ENCODE measurements at regions not wholly inside any gene's neighbourhood (a gene's known extent, or its start where the extent isn't known, plus 50 kb on each side); places are given as distances from the start of the nearest gene placed in this dataset.

GRCh38 chr12:97308576-97309198 is 153.9 kb upstream of the RMST start:
- H3K36me3 ChIP-seq, result no peaks in the 10 kb centered on the region
- no peak overlapping the region for H3K4me3 ChIP-seq
- H3K27ac ChIP-seq, result no peak overlapping the region
- peak; percentile 33 for DNase-seq (ENCODE audit: low spot score)
- H3K9me3 ChIP-seq, result no peaks in the 10 kb centered on the region
- intact Hi-C loops (cut with DNase I), result loop anchor here (10.0 kb wide), 1 partner anchor 324 kb away; no protein-coding TSS in a partner anchor
- H3K27me3 ChIP-seq (replicated peaks; ENCODE audit: insufficient read depth), result no peaks in the 10 kb centered on the region
- 9% methylated on average over 1 of the region's 1 CpG for WGBS
- no peak for TF ChIP-seq POLR2AphosphoS5 (IDR thresholded peaks at IDR 0.05)
- TF ChIP-seq CTCF (IDR thresholded peaks at IDR 0.05), result peak; percentile 35 to 73 (median 70)
- no peak for TF ChIP-seq POLR2A (IDR thresholded peaks at IDR 0.05)
- no peaks in the 10 kb centered on the region for H3K4me1 ChIP-seq (replicated peaks)

GRCh38 chr12:97309921-97310320 is 152.7 kb upstream of the RMST start:
- intact Hi-C loops (cut with DNase I), result loop anchor here (10.0 kb wide), 2 partner anchors 325 to 725 kb away; no protein-coding TSS in a partner anchor
- WGBS, result 79% methylated on average over 5 of the region's 5 CpGs
- no peaks in the 10 kb centered on the region for H3K9me3 ChIP-seq

GRCh38 chr12:97312570-97313135 is 150.0 kb upstream of the RMST start:
- Histone ChIP-seq H3K4me3 (no peak overlapping the region), H3K27me3 (replicated peaks; ENCODE audit: insufficient read depth) (no peaks in the 10 kb centered on the region), H3K9me3 (no peaks in the 10 kb centered on the region), H3K27ac (no peak overlapping the region), H3K36me3 (no peaks in the 10 kb centered on the region), H3K4me1 (replicated peaks) (no peaks in the 10 kb centered on the region)
- intact Hi-C loops (cut with DNase I), result loop anchor here (10.0 kb wide), 1 partner anchor 728 kb away; no protein-coding TSS in a partner anchor
- DNase-seq (ENCODE audit: low spot score), result no peak
- 80% methylated on average over 3 of the region's 3 CpGs for WGBS
- TF ChIP-seq CTCF (IDR thresholded peaks at IDR 0.05), result no peak
- no peak for TF ChIP-seq POLR2A (IDR thresholded peaks at IDR 0.05)
- no peak for TF ChIP-seq POLR2AphosphoS5 (IDR thresholded peaks at IDR 0.05)

More at GRCh38 chr12:97309921-97310320, 152.7 kb upstream of the RMST start:
- Histone ChIP-seq H3K27me3 (replicated peaks; ENCODE audit: insufficient read depth) (no peaks in the 10 kb centered on the region), H3K27ac (no peak overlapping the region), H3K4me3 (no peak overlapping the region), H3K4me1 (replicated peaks) (no peaks in the 10 kb centered on the region), H3K36me3 (no peaks in the 10 kb centered on the region)
- no peak for DNase-seq (ENCODE audit: low spot score)
- TF ChIP-seq CTCF (IDR thresholded peaks at IDR 0.05) (no peak), POLR2A (IDR thresholded peaks at IDR 0.05) (no peak), POLR2AphosphoS5 (IDR thresholded peaks at IDR 0.05) (no peak)

DNA sequence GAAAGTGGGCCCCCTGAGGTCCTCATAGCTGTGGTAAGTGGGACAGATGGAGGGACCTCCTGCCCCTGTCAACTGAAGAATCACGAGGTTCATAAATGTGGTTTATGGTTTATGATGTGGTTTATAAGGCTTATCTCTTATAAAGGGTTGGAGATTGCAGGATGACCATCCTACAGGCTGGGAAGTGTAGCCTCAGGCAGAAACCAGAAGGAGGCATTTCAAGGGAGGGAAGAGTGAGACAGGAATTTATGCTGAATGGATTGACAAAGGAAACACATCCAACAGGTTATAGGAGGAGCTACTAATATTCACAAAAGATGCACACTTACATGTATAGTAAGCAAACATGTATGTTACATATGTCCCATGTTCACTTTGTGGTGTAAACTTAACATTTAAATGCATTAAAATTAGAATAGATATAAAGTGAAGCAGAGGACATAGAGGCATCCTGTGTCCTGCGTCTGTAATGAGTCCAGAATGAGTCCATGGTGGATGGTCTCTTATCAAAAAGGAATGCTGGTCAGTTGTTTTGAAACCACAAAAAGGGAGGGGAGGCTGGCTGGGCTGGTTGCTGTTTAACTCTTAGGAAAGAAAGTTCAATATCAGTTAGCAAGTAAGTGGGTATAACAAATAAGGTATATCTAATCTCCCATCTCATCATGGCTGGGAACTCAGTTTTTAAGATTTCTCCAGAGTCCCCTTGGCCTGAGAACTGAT is 149.0 kb upstream of the RMST start:
- no peaks in the 10 kb centered on the region for H3K4me1 ChIP-seq (replicated peaks)
- H3K4me3 ChIP-seq, result no peak overlapping the region
- H3K27me3 ChIP-seq (replicated peaks; ENCODE audit: insufficient read depth), result no peaks in the 10 kb centered on the region
- H3K9me3 ChIP-seq, result no peaks in the 10 kb centered on the region
- TF ChIP-seq POLR2A (IDR thresholded peaks at IDR 0.05) (no peak), POLR2AphosphoS5 (IDR thresholded peaks at IDR 0.05) (no peak), CTCF (IDR thresholded peaks at IDR 0.05) (no peak)
- intact Hi-C loops (cut with DNase I), result loop anchor here (10.0 kb wide), 1 partner anchor 729 kb away; no protein-coding TSS in a partner anchor
- 53% methylated on average over 2 of the region's 2 CpGs for WGBS
- no peak overlapping the region for H3K27ac ChIP-seq
- no peaks in the 10 kb centered on the region for H3K36me3 ChIP-seq
- DNase-seq (ENCODE audit: low spot score), result no peak

Data from prostate gland (tissue), 2 donors.